H54 (cell line): ENCODE measurements at regions not wholly inside any gene's neighbourhood (a gene's known extent, or its start where the extent isn't known, plus 50 kb on each side); places are given as distances from the start of the nearest gene placed in this dataset.

ENCODE experiments used
- DNase-seq: peaks from one replicate; pipeline ENCODE4 v3.0.0; 2011; ENCODE audit warnings: low spot score, mixed read lengths; ENCODE audit not compliant: insufficient read length
- FAIRE-seq: peaks from 3 replicates; lab custom pipeline; 2011; peaks lifted over from hg19 to GRCh38; lab: Jason Lieb, UNC
- POLR2A ChIP-seq: IDR thresholded peaks from 2 replicates; pipeline ENCODE4 v1.6.1; 2011; ENCODE audit warnings: low read depth, mild to moderate bottlenecking, low read length

DNA sequence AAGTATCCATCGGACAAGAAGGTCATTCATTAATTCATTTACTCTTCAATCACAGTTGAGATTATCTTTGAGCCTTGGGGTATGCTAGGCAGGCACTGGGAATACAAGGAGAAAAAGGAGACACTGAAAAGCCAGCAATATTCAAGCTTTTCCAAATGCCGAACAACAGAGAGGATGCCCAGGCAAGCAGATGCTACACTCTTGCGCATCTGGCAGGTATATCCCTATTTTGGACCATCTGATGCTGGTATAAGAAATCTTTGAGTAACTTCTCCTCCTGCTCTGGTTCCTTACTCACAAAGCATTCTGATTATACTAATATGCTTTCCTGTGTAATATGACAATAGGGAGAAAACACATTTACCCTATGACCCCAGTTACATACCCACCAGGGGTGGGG is 354.9 kb downstream of the CBLL2 start:
- no peak for TF ChIP-seq POLR2A
- DNase-seq, result no peak
- FAIRE-seq, result no peak

DNA sequence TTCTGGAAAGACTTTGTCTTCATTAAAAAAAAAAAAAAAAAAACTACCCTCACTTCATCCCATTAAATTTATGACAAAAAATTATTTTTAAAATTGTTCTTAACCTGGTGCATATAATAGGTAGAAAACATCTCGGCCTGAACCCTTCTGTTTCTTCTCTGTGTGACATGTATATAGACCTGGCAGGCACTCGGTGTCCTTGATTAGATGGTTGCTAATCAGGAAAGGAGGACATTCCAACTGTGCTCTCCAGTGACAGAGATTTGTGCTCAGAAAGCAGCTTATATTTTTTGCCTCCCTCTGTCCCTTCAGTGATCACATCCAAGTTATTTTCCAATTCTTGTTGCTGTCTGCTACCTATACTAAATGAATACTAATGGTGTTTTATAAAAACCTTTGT is 355.6 kb downstream of the CBLL2 start:
- DNase-seq, result no peak
- FAIRE-seq, result no peak
- no peak for TF ChIP-seq POLR2A

GRCh38 chrX:22629105-22629725 is 356.5 kb downstream of the CBLL2 start:
- no peak for TF ChIP-seq POLR2A
- DNase-seq (no peak), FAIRE-seq (no peak)

DNA sequence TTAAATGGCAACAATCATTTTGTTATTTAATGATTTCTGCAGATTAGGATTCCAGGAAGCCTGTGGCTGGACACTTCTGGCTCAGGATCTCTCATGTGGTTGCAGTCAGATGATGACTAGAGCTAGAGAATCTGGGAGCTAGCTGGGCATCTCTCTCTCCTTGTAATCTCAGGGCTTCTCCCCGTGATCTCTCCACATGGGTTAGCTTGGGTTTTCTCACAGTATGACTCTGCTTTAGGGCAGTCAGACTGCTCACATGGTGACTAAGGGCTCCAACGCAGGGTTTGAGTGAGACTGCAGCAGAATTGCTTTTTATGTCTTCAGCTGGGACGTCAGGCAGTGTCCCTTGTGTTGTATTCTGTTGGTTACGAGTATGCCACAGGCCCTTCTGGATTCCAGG is 361.4 kb downstream of the CBLL2 start:
- FAIRE-seq, result no peak
- no peak for TF ChIP-seq POLR2A
- DNase-seq, result no peak

GRCh38 chrX:22634751-22635150 is 362.0 kb downstream of the CBLL2 start:
- DNase-seq (no peak), FAIRE-seq (no peak)

DNA sequence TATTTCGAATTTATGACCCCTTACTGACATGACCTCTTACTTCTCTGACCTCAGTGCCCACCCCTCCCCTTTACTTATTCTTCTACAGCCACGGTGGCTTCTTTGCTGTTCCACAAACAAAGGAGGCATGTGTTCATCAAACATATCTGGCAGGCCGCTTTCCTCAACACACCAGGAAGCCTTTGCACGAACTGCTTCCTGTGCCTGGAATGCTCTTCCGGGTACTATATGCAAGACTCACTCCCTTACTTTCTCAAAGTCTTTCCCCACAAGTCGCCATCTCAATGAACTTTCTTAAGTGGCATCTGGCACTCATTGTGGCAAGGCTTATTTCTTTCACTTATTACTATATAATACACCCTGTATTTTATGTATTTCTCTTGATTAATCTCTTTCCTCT is 351.5 kb upstream of the DDX53 start:
- DNase-seq (no peak), FAIRE-seq (no peak)
- no peak for TF ChIP-seq POLR2A

More at GRCh38 chrX:22634751-22635150, 362.0 kb downstream of the CBLL2 start:
- TF ChIP-seq POLR2A, result no peak

DNA sequence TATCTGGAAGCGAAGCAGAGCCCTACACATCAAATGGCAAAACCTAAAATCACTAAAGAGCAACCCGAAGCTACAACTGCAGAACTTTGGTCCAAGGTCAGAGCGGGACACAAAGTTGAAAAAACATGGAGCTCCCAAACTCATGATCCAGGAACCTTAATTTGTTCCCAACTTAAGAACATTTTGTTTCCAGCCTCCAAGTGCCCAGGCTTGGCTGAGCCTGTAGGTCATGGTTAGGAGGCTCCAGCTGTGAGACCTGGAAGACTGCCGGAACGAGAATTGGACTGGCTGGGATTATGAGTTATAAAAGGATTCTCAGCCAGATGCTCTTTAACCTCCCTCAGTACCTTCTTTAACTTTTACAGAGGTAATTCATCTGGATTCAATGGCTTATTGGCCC is 349.1 kb upstream of the DDX53 start:
- TF ChIP-seq POLR2A, result no peak
- FAIRE-seq (no peak), DNase-seq (no peak)

DNA sequence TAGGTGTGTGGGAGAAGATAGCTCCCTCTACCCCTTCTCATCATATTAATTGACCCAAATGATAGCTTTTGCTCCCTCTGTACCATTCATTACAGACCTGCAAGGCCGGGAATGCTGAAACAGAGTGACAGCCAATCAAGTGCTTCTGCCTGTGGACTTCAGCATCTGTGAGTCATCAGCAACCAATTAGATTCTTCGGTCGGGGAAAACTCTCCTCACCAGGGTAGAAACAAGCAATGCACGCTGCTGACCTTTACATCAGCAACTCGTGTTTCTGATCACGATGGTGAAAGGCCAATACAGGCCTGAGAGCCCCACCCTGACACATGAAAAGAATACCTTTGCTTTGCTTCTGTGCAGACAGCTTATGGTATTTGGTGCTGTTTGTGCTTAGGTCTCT is 347.2 kb upstream of the DDX53 start:
- FAIRE-seq, result no peak

DNA sequence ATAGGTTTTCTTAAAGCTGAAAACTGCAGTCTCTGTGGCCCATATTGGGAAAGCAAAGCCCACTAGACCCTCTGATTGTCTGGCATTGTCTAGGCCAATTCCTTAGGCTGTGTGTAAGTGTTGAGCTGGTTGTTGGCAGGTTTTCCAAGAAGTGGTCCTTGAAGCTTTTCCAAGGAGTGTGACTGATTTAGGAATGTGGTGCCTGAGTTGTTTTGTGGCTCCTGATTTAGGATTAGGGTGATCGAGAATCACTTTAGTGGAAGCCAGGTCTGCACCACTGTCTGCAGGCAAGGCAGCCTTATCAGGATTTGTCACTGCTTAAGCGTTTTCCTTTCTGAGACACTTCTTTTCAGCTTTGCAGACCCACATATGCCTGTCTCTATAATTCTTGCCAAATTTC is 339.0 kb upstream of the DDX53 start:
- FAIRE-seq (no peak), DNase-seq (no peak)
- no peak for TF ChIP-seq POLR2A

More for the DNA sequence above, 347.2 kb upstream of the DDX53 start:
- no peak for DNase-seq
- no peak for TF ChIP-seq POLR2A

DNA sequence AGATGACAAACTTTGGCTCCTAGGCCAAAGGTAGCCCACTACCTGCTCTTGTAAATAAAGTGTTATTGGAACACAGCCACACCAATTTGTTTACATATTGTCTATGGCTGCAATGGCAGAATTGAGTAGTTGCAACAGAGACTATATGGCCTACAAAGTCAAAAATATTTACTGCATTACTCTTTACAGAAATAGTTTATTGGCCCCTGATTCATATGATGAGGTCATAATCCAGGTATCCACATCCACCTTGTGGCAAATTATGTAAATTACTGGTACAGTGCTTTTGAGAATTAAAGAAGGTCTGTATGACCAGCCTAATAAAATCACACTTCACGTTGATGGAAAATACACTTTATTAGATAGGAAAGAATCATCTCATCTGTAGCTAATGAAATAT is 337.0 kb upstream of the DDX53 start:
- DNase-seq (no peak), FAIRE-seq (no peak)
- no peak for TF ChIP-seq POLR2A

DNA sequence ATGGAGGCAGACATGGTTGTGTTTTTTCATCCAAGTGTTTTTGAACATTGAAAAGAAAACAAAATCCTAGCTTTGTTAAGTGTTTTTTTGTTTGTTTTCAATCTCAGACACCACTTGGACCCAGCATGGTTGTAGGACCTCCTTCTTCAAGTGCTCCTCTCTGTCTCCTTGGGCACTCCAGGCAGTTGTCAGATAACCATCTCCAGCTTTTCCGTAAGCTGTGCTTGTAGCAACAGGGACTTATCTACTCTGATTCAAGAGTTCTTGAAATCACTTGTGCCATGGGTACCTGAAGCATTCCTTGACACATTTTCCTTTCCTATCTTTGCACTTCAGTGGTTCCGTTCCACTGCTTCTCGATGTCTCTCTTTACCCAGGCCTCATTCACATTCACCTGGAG is 334.9 kb upstream of the DDX53 start:
- FAIRE-seq, result no peak
- no peak for TF ChIP-seq POLR2A
- no peak for DNase-seq

- FAIRE-seq (no peak), DNase-seq (no peak)
- TF ChIP-seq POLR2A, result no peak
These were observed 333.9 kb upstream of the DDX53 start for GRCh38 chrX:22665818-22666217.

DNA sequence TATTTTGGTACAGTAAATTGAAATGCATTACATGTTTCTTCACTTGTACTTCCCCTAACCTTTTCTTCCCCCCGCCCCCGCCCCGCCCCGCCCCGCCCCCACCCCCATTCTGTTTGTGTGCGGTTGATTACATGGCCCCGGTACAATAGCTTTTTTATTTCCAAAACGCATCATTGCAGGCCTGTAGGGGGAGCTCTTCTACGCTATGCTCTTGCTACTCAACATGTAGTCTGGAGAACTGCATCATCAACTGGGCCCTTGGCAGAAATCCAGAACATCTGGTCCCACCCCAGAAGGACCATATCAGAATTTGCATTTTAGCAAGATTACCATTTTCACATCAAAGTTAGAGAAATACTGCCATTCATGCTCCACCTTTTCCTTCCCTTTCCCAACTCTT is 333.3 kb upstream of the DDX53 start:
- FAIRE-seq, result no peak
- no peak for TF ChIP-seq POLR2A
- peak; percentile 2 for DNase-seq

DNA sequence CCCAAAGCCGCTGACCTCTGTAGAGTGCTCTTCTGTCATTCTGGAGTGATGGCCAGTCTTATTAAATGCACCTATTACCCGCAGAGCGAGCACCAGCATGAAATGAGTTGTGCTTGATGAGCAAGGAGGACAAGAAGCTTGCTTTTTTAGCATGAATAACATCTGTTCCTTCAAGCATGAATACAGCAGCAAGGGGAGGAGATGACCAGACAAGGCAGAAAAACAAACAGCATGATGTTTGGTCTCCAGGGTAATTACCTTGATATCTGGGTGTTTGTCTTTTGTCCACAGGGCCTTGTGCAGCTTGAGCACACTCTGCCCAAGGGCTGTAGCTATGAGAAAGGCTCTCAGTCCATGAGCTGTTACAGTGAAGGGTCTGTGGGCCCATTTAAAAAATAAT is 324.8 kb upstream of the DDX53 start:
- DNase-seq (no peak), FAIRE-seq (no peak)
- no peak for TF ChIP-seq POLR2A

GRCh38 chrX:22686138-22686541 is 313.6 kb upstream of the DDX53 start:
- DNase-seq, result no peak
- no peak for FAIRE-seq
- no peak for TF ChIP-seq POLR2A
